BE2C (cell line): ENCODE measurements at regions not wholly inside any gene's neighbourhood (a gene's known extent, or its start where the extent isn't known, plus 50 kb on each side); places are given as distances from the start of the nearest gene placed in this dataset.

Source experiments
- DNase-seq: peaks from one replicate; pipeline ENCODE4 v3.0.0-alpha.2; 2020
- H3K27me3 ChIP-seq: fragments of 250-450 bp; sonication (Bioruptor Pico); 2 replicates; pipeline ENCODE4 v1.5.1; 2020; ENCODE audit warnings: mild to moderate bottlenecking
- H3K36me3 ChIP-seq: fragments of 250-450 bp; sonication (Bioruptor Pico); 2 replicates; pipeline ENCODE4 v1.5.1; 2020; ENCODE audit warnings: mild to moderate bottlenecking
- H3K4me1 ChIP-seq: fragments of 250-450 bp; sonication (Bioruptor Pico); 2 replicates; pipeline ENCODE4 v1.5.1; 2020
- H3K4me3 ChIP-seq: 2 replicates; pipeline ENCODE4 v1.5.1; 2011; ENCODE audit warnings: low read depth, low read length
- H3K9me3 ChIP-seq: fragments of 250-450 bp; sonication (Bioruptor Pico); 2 replicates; pipeline ENCODE4 v1.5.1; 2020
- CTCF ChIP-seq: IDR thresholded peaks from 2 replicates; pipeline ENCODE4 v1.5.1; 2012; ENCODE audit warnings: mild to moderate bottlenecking, low read depth, low read length

GRCh38 chrX:114101081-114101480, 482.8 kb upstream of the HTR2C start:
- no peak overlapping the region for H3K4me3 ChIP-seq
- H3K36me3 ChIP-seq, result no peaks in the 10 kb centered on the region
- DNase-seq, result no peak
- H3K27me3 ChIP-seq, result no peaks in the 10 kb centered on the region
- no peak for TF ChIP-seq CTCF
- H3K4me1 ChIP-seq, result peaks cover 5% of the 10 kb centered on the region
- no peaks in the 10 kb centered on the region for H3K9me3 ChIP-seq

- Histone ChIP-seq H3K4me3 (no peak overlapping the region), H3K4me1 (no peaks in the 10 kb centered on the region), H3K9me3 (no peaks in the 10 kb centered on the region), H3K36me3 (no peaks in the 10 kb centered on the region), H3K27me3 (no peaks in the 10 kb centered on the region)
- DNase-seq, result no peak
- TF ChIP-seq CTCF, result no peak
Measured at GRCh38 chrX:114097866-114098265, 486.0 kb upstream of the HTR2C start.

- Histone ChIP-seq H3K27me3 (no peaks in the 10 kb centered on the region), H3K4me3 (no peak overlapping the region)
- DNase-seq, result no peak
Measured at GRCh38 chrX:114097427-114097826, 486.5 kb upstream of the HTR2C start.

GRCh38 chrX:114095789-114096188, 488.1 kb upstream of the HTR2C start:
- no peak overlapping the region for H3K4me3 ChIP-seq
- no peak for DNase-seq
- no peaks in the 10 kb centered on the region for H3K27me3 ChIP-seq
- no peaks in the 10 kb centered on the region for H3K36me3 ChIP-seq
- H3K4me1 ChIP-seq, result no peaks in the 10 kb centered on the region
- no peaks in the 10 kb centered on the region for H3K9me3 ChIP-seq
- TF ChIP-seq CTCF, result no peak

More at GRCh38 chrX:114097427-114097826, 486.5 kb upstream of the HTR2C start:
- TF ChIP-seq CTCF, result no peak
- Histone ChIP-seq H3K9me3 (no peaks in the 10 kb centered on the region), H3K36me3 (no peaks in the 10 kb centered on the region), H3K4me1 (no peaks in the 10 kb centered on the region)

GRCh38 chrX:114087543-114087942, 496.3 kb upstream of the HTR2C start:
- H3K9me3 ChIP-seq, result no peaks in the 10 kb centered on the region

GRCh38 chrX:114077773-114078172, 506.1 kb upstream of the HTR2C start:
- Histone ChIP-seq H3K27me3 (no peaks in the 10 kb centered on the region), H3K36me3 (no peaks in the 10 kb centered on the region), H3K9me3 (no peaks in the 10 kb centered on the region), H3K4me1 (no peaks in the 10 kb centered on the region), H3K4me3 (no peak overlapping the region)
- no peak for DNase-seq
- TF ChIP-seq CTCF, result no peak

More at GRCh38 chrX:114087543-114087942, 496.3 kb upstream of the HTR2C start:
- Histone ChIP-seq H3K27me3 (no peaks in the 10 kb centered on the region), H3K36me3 (no peaks in the 10 kb centered on the region), H3K4me1 (no peaks in the 10 kb centered on the region), H3K4me3 (no peak overlapping the region)
- TF ChIP-seq CTCF, result no peak
- no peak for DNase-seq
